Activated T-cell treated with anti-CD3 and anti-CD28 coated beads, Interleukin-2, amount 50 U/mL, for 72 hours (primary cell): ENCODE measurements at regions not wholly inside any gene's neighbourhood (a gene's known extent, or its start where the extent isn't known, plus 50 kb on each side); places are given as distances from the start of the nearest gene placed in this dataset.
"Not testable (repeated sequence)": the region's sequence is repeated elsewhere in the genome, so short reads cannot be mapped to it uniquely, and the experiment has no call there.

Experiments
- ATAC-seq, 2 donors: fragments of 150-1000 bp; cut with Tn5 transposase; replicated peaks in 1 of 2; 2 replicates each; pipeline ENCODE4 v1.10.0; 2021; ENCODE audit warnings: moderate library complexity in 2 of 2, mild to moderate bottlenecking in 1 of 2
- DNase-seq, 2 donors: peaks; one replicate each; pipeline ENCODE4 v3.0.0; 2021 to 2022; ENCODE audit warnings: mixed read lengths in 1 of 2
- H3K27ac Mint-ChIP-seq: one replicate; pipeline ENCODE4 v1.8.0; 2022; ENCODE audit warnings: mild to moderate bottlenecking, moderate library complexity, mixed read lengths
- H3K27me3 Mint-ChIP-seq: one replicate; pipeline ENCODE4 v1.8.0; 2022; ENCODE audit warnings: low read depth, mixed read lengths
- H3K36me3 Mint-ChIP-seq, 2 donors: one replicate each; pipeline ENCODE4 v1.8.0; 2022; ENCODE audit warnings: mixed read lengths in 2 of 2, mild to moderate bottlenecking in 1 of 2; ENCODE audit not compliant: insufficient read depth in 2 of 2
- H3K4me1 Mint-ChIP-seq: one replicate; pipeline ENCODE4 v1.8.0; 2022; ENCODE audit warnings: low read depth, mixed read lengths
- H3K4me3 Mint-ChIP-seq, 2 donors: one replicate each; pipeline ENCODE4 v1.8.0; 2022; ENCODE audit warnings: mild to moderate bottlenecking in 2 of 2, mixed read lengths in 2 of 2, moderate library complexity in 2 of 2
- H3K9me3 Mint-ChIP-seq, 2 donors: one replicate each; pipeline ENCODE4 v1.8.0; 2022; ENCODE audit warnings: mixed read lengths in 2 of 2

DNA sequence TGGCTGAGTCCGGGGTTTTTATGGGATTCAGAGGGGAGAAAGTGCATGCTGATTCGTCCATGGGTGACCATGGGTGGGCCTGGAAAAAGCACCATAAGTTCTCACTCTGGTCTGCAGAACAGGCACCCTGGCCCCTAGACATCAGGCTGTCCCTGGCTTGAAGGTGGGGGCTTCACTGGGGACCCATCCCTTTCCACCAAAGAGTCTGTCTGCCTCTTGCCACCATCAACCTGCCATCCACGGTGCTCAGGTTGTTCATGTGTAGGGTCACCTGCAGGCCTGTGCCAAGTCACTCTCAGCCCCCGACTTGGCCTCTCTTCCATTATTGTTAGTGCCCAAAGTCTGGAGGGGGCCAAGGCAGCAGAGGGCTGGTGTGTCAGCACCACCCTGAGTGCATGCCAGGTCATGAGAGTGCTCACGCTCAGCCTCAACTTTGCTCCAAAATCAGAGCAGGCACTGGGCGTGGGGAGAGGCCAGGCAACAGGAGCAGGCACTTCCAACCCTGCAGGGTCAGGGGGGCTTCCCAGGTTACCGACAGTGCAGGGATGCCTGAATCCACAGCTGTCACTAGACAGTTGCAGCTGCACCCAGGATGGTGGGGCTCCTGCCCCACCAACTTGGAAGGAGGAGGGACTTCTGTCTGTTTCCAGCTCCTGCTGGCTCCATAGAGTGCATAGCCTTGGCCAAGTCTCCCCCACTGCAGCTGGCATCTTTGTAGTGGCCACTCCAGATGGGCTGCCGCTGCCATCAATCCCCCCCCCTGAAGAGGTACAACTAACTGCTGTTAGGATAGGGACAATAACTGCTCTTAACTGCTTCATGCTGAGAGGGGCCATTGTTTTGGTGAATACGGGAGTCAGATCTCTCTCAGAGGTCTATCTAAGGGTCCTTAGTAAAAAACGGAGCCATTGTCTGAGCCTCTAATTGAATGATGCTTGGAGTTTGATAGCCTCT is 209.3 kb downstream of the AKAIN1 start:
- DNase-seq = no peak
- H3K4me1 Mint-ChIP-seq = no peaks in the 10 kb centered on the region
- no peak overlapping the region for H3K27ac Mint-ChIP-seq
- ATAC-seq = no peak
- peaks cover 7 to 9% of the 10 kb centered on the region in 2 donors for H3K9me3 Mint-ChIP-seq
- H3K27me3 Mint-ChIP-seq = no peaks in the 10 kb centered on the region
- H3K36me3 Mint-ChIP-seq = peaks cover 2% of the 10 kb centered on the region in 2 donors
- H3K4me3 Mint-ChIP-seq = no peak overlapping the region

DNA sequence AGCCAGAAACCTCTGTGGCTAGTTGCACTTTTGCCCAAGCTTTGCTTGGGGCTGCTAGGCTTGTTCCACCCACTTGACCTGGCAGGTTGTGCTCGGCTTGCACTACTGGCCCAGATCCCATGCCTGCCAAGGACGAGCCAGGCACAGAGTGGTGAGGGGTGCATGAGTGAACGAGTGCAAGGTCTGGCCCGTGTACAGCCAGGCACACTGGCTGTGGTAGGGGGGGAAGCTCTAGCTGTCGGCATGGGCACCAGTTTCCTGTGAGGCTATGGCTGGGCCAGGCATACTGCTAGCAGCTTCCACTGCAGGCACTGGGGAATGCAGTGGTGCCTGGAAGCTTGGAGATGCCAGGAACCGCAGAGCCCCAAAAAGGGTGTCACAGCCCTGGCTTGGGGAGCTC is 210.4 kb downstream of the AKAIN1 start:
- Mint-ChIP-seq H3K4me3 (no peak overlapping the region), H3K27ac (no peak overlapping the region), H3K9me3 (peaks cover 6% of the 10 kb centered on the region in 2 donors), H3K27me3 (no peaks in the 10 kb centered on the region), H3K36me3 (peaks cover 0 to 2% of the 10 kb centered on the region in 2 donors), H3K4me1 (no peaks in the 10 kb centered on the region)
- ATAC-seq = no peak
- no peak for DNase-seq

DNA sequence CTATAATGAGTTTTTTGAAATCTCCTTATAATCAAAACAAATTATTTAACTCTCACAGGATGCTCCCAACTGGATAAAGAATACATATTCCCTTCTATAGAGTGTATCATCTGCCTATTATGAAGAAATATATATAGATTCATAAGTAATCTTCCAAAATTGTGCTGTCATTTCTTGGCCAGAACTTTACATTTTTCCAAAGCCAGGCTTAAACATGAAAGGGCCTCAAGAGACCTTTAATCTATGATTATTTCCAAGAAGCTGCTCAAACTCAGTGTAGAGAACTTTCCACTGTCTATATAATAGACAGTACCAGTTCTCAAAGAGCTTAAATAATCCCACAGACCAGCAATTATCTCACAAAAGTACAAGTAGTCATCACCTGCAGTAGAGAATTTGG is 211.0 kb downstream of the AKAIN1 start:
- H3K4me1 Mint-ChIP-seq = no peaks in the 10 kb centered on the region
- peaks cover 6% of the 10 kb centered on the region in 2 donors for H3K9me3 Mint-ChIP-seq
- ATAC-seq (no peak), DNase-seq (no peak)
- H3K36me3 Mint-ChIP-seq = peaks cover 0 to 3% of the 10 kb centered on the region in 2 donors
- no peaks in the 10 kb centered on the region for H3K27me3 Mint-ChIP-seq
- no peak overlapping the region for H3K4me3 Mint-ChIP-seq
- no peak overlapping the region for H3K27ac Mint-ChIP-seq

DNA sequence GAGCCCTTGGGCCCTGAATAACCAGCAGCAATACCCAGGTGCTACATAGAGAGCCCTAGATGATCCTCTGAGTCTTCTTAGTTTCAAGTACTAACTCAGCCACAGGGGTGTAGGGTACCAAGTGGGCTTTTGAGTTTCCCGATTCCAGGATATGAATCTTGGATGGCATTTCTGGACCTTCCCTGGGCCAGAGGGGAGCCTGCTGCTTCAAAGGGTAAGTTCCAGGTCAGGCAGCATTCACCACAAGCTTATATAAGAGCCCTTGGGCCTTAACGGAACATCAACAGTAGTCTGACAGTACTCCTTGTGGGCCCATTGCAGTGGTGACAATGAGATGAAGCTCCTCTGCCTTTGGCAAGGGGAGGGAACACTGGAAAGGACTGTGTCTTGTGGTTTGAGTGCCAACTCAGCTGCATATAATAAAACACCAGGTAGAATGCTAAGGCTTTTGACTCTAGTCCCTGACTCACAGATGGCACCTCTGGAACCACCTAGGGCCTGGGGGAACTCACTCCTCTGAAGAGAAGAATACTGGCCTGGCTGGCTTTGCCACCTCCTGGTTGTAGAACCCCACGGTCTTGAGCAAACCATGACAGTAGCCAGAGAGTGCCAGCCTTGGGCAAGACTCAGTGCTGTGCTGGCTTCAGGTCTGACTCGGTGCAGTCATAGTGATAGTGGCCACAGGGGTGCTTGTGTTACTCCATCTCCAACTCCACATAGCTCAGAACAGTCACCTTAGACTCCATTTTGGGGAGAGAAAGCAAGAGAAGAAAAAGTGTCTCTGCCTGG is 235.7 kb downstream of the AKAIN1 start:
- Mint-ChIP-seq H3K27ac (no peak overlapping the region), H3K36me3 (no peaks in the 10 kb centered on the region), H3K4me1 (no peaks in the 10 kb centered on the region), H3K4me3 (no peak overlapping the region), H3K27me3 (no peaks in the 10 kb centered on the region), H3K9me3 (peaks cover 13 to 16% of the 10 kb centered on the region in 2 donors)
- ATAC-seq (no peak), DNase-seq (no peak)

DNA sequence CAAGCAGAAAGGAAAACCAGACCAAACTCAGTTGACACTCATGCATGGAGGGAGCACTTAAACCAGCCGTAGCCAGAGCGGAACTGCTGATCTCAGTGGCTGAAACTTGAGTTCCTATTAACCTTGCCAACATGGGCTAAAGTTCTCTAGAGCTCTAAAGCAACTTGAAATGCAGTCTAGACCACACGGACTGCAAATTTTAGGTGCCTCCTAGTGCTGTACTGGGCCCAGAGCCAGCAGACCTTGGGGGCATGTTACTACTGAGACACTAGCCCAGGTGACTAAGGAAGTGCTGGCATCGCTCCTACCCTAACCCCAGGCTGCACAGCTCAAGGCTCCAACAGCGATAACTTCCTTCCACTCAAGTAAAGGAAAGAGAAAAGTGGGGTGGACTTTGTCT is 236.5 kb downstream of the AKAIN1 start:
- H3K27ac Mint-ChIP-seq = no peak overlapping the region

DNA sequence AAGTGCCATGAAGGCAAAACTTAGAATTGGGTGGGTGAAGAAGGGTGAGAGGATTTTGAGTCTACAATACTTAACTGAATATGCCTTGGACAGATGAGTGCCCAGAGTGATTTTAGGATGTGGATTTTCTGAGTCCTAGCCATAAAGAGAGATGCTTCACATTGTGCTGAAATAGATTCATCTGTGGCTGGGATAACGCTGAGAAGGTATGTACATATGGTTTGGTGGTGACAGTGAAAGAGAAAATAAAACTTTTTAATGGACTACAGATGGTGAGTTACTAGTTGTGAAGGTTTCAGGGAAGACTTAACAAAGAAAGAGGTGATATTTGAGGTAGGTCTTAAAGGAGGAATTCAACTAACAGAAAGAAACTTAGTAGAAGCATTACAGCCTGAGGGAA is 265.8 kb downstream of the AKAIN1 start:
- Mint-ChIP-seq H3K36me3 (no peaks in the 10 kb centered on the region), H3K27ac (no peak overlapping the region), H3K27me3 (no peaks in the 10 kb centered on the region), H3K4me1 (no peaks in the 10 kb centered on the region), H3K4me3 (no peak overlapping the region), H3K9me3 (peaks cover 6 to 7% of the 10 kb centered on the region in 2 donors)
- ATAC-seq (no peak), DNase-seq (no peak)

More for the DNA sequence above, 236.5 kb downstream of the AKAIN1 start:
- Mint-ChIP-seq H3K27me3 (no peaks in the 10 kb centered on the region), H3K9me3 (peaks cover 13 to 14% of the 10 kb centered on the region in 2 donors), H3K4me3 (no peak overlapping the region), H3K36me3 (no peaks in the 10 kb centered on the region), H3K4me1 (no peaks in the 10 kb centered on the region)
- DNase-seq (no peak), ATAC-seq (no peak)

DNA sequence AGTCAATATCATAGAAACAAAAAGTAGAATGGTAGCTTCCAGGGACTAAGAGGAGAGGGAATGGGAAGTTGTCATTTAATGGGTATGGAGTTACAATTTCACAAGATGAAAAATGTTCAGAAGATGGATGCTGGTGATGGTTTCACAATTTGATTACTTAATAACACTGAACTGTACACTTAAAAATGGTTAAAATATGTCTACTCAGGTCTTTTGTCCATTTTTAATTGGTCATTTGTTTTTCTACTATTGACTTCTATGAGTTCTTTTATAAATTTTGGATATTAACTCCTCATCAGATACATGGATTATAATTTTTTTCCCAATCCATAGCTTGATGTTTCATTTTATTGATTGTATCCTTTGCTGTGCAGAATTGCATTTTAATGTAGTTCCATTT is 275.5 kb downstream of the AKAIN1 start:
- DNase-seq (no peak), ATAC-seq (no peak)
- no peaks in the 10 kb centered on the region for H3K27me3 Mint-ChIP-seq
- H3K27ac Mint-ChIP-seq = no peak overlapping the region
- no peaks in the 10 kb centered on the region for H3K4me1 Mint-ChIP-seq
- no peaks in the 10 kb centered on the region for H3K36me3 Mint-ChIP-seq
- no peak overlapping the region for H3K4me3 Mint-ChIP-seq
- peaks cover 1 to 4% of the 10 kb centered on the region in 2 donors for H3K9me3 Mint-ChIP-seq

DNA sequence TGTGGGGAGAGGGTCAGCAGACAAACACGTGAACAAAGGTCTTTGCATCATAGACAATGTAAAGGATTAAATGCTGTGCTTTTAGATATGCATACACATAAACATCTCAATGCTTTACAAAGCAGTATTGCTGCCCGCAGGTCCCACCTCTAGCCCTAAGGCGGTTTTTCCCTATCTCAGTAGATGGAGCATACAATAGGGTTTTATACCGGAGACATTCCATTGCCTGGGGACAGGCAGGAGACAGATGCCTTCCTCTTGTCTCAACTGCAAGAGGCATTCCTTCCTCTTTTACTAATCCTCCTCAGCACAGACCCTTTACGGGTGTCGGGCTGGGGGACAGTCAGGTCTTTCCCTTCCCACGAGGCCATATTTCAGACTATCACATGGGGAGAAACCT is 279.5 kb downstream of the AKAIN1 start:
- H3K4me3 Mint-ChIP-seq, H3K27me3 Mint-ChIP-seq, DNase-seq, ATAC-seq, H3K4me1 Mint-ChIP-seq, H3K9me3 Mint-ChIP-seq, H3K36me3 Mint-ChIP-seq, H3K27ac Mint-ChIP-seq: not testable (repeated sequence)

DNA sequence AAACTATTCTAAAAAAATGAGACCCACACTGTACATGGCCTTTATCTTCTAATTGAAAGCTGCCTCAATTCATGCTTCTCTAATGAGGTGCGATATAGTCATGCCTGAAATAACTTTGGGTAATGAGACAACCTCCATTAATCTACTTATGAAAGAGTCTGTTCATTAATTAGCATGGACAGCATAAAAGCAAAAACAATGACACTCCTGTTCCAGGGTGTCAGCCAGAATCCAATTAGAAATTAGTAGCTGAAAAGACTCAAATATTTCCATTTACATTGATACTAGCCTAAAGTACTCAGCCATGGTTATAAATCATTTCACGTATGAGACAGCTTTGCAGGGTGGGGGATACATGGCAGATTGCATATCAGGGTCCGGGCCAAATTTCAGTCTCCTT is 288.7 kb downstream of the AKAIN1 start:
- Mint-ChIP-seq H3K27me3 (no peaks in the 10 kb centered on the region), H3K9me3 (peaks cover 2 to 7% of the 10 kb centered on the region in 2 donors), H3K4me3 (no peak overlapping the region), H3K36me3 (peaks cover 0 to 3% of the 10 kb centered on the region in 2 donors), H3K27ac (no peak overlapping the region), H3K4me1 (no peaks in the 10 kb centered on the region)
- DNase-seq = no peak
- ATAC-seq = no peak

DNA sequence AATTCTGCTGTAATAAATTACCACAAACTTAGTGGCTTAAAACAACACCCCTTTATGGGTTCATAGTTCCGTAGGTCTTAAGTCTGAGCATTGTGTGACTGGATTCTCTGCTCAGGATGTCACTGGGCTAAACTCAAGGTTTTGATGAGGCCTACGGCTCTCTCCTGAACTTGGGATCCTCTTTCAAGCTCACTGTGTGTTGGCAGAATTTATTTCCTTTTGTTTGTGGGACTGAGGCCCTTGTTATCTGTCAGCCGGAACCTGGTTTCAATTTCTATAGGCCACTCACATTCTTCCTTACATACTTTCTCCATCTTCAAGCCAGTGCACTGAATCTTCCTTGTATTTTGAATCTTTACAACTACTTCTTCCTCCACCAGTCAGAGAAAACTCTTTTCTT is 290.2 kb downstream of the AKAIN1 start:
- H3K27ac Mint-ChIP-seq = no peak overlapping the region
- no peak overlapping the region for H3K4me3 Mint-ChIP-seq
- peaks cover 0 to 3% of the 10 kb centered on the region in 2 donors for H3K36me3 Mint-ChIP-seq
- H3K27me3 Mint-ChIP-seq = no peaks in the 10 kb centered on the region
- ATAC-seq = no peak
- H3K9me3 Mint-ChIP-seq = peaks cover 5% of the 10 kb centered on the region in 2 donors
- no peak for DNase-seq
- H3K4me1 Mint-ChIP-seq = no peaks in the 10 kb centered on the region

DNA sequence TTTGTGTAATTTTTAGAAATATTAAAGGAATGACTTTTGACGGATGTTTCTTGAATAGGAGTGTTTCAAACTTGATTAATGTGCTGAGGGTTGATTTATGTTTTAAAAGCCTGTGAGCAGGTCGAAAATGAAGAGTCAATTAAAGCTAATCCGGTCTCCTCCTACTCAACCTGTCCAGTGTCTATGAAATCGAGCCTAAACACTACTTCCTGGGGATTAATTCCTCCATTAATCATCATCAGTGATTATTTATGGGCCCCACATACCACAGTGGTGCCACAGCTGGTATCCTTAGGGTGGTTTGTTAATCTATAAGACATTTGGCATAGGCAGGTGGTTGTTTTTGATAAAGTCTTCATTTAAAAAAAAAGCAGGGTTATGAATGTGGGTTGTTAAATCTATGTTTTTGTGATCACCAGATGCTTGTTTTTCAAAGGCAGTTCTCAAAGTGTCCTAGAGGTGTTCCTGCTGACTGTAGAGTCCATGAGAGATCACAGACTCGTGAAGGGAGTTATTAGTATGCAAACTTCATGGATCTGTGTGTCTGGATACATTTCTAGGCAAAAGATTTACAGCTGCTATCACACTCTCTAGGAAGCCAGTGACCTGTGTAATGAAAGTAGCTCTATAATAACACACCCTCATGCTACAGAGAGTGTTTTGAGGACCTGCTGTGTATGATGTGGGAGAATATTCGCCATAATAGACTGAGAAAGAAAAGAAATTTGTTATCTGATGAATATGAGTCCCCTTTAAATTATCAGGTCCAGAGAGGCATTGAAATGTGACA is 308.6 kb downstream of the AKAIN1 start:
- no peak for ATAC-seq
- peaks cover 12 to 14% of the 10 kb centered on the region in 2 donors for H3K9me3 Mint-ChIP-seq
- DNase-seq = no peak
- H3K36me3 Mint-ChIP-seq = peaks cover 0 to 2% of the 10 kb centered on the region in 2 donors
- no peak overlapping the region for H3K27ac Mint-ChIP-seq
- H3K4me1 Mint-ChIP-seq = no peaks in the 10 kb centered on the region
- no peak overlapping the region for H3K4me3 Mint-ChIP-seq
- no peaks in the 10 kb centered on the region for H3K27me3 Mint-ChIP-seq

DNA sequence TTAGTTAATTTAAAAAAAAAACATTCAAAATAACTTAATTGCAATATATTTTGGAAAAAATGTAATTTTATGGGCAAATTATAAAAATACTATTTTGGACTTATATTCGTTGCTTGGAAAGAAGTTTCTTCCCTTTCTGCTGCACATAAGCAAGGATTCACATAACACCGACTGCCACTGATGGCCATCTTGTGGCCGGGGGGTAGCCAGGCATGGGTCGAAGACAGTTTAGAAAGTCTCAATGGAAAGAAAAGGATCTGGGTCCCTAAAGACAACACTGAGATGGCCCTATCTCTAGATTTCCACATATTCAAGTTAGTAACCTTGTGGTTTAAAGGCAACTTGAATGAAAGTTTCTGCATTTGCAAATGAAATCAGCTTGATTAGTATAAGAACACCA is 318.6 kb downstream of the AKAIN1 start:
- ATAC-seq (no peak), DNase-seq (no peak)
- H3K9me3 Mint-ChIP-seq = peaks cover 7 to 17% of the 10 kb centered on the region in 2 donors
- H3K27ac Mint-ChIP-seq = no peak overlapping the region
- peaks cover 0 to 2% of the 10 kb centered on the region in 2 donors for H3K36me3 Mint-ChIP-seq
- no peaks in the 10 kb centered on the region for H3K4me1 Mint-ChIP-seq
- H3K4me3 Mint-ChIP-seq = no peak overlapping the region
- H3K27me3 Mint-ChIP-seq = no peaks in the 10 kb centered on the region

DNA sequence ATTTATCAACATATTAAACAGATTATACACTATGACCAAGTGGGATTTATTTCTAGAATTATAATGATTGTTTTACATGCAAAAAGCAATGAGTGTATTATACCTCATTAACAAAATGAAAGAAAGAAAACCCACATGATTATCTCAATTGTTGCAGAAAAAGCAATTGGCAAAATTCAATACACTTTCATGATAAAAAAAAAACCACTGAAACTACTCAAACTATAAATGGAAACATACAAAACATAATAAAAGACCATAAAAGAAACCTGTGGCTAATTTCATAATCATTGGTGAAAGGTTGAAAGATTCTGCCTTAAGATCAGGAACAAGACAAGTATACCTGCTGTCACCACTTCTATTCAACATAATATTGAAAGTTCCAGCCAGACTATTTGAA is 325.9 kb downstream of the AKAIN1 start:
- H3K4me3 Mint-ChIP-seq = no peak overlapping the region
- peaks cover 14 to 20% of the 10 kb centered on the region in 2 donors for H3K9me3 Mint-ChIP-seq

More for the DNA sequence above, 325.9 kb downstream of the AKAIN1 start:
- Mint-ChIP-seq H3K4me1 (no peaks in the 10 kb centered on the region), H3K27ac (no peak overlapping the region), H3K27me3 (no peaks in the 10 kb centered on the region), H3K36me3 (no peaks in the 10 kb centered on the region)
- DNase-seq = no peak
- no peak for ATAC-seq
